ENCODE measurements at regions not wholly inside any gene's neighbourhood (a gene's known extent, or its start where the extent isn't known, plus 50 kb on each side); places are given as distances from the start of the nearest gene placed in this dataset.
"Not testable (repeated sequence)": the region's sequence is repeated elsewhere in the genome, so short reads cannot be mapped to it uniquely, and the experiment has no call there.

DNA sequence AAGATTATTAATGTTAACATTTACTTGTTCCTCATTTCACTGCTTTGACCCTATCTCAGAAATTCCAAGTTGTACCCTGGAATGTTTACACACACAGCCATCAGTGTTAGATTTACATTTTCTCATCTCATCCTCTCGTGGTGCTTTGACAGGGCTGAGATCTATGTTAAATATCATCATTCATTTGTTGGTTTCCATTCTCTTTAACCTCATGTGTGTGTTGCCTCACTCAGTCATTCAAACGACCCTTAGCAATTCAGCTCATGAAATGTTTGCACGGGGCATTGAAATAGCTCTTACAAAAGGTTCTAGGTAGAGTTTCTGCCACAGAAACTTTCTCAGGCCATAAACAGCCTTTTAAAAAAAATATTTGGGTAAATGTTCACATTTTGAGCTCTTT is 369.6 kb upstream of the MAF start:
- no peak for FAIRE-seq

DNA sequence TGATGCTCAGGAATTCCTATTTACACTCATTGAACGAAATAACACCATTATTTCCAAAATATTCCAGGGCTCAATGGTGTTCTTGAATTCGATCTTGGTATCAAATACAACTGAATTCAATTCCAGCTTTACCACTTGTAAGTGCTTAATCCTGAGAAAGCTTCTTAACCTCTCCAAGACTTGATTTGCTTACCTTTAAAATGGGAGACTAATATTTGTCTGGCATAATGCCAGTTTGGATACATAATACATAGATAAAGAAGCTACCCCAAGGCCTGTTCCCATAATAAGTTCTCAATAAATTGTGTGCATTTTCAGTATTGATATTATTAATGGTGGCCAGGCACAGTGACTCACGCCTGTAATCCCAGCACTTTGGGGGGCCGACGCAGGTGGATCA is 368.9 kb upstream of the MAF start:
- no peak for FAIRE-seq

DNA sequence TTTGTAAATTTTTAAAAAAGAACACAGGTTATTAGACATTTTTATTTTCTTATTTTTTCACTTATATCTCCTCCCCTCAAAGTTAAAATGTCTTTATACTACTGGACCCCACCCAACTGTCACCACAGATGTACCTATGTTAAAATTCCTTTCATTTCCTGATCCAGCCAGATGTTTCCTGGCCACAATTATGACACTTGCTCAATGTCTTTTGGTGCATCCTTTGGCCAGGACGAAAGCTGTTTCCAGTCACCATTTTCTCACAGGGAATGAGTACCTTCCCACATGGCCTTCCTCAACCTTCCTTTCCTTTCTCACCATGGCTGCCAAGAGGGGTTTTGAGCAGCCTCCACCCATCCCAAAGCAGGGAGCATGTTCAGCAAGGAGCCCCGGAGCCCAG is 365.7 kb upstream of the MAF start:
- no peak for FAIRE-seq

DNA sequence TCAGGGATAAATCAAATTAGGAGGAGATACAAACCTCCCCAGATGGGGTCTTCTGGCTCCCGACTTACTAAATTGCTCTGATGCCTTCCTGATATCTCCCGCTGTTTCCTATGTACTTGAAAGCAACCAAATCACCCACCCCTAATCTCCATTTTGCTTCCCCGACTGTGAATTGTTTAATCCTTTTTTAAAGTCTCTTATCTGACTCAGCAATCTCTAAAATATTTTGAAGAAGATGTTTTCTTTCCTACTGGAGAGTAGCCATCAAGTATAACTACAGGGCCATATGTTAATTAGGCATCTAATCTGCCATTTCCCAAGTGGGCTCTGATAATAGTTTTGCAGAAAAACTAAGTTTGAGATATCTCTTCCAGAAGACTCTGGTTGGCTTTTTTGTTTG is 365.2 kb upstream of the MAF start:
- no peak for FAIRE-seq

DNA sequence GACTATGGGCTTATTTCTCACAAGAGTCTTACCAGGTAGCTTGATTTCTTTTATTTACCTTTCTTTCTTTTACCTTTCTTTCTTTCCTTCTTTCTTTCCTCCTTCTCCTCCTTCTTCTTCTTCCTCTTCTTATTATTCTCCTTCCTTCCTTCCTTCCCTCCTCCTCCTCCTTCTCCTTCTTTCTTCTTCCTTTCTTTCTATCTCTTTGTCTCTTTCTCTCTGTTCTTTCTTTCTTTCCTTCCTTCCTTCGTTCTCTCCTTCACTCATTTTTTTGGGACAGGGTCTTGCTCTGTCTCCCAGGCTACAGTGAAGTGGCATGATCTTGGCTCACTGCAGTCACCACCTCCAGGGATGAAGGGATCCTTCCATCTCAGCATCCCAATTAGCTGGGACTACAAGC is 363.6 kb upstream of the MAF start:
- FAIRE-seq, result no peak

DNA sequence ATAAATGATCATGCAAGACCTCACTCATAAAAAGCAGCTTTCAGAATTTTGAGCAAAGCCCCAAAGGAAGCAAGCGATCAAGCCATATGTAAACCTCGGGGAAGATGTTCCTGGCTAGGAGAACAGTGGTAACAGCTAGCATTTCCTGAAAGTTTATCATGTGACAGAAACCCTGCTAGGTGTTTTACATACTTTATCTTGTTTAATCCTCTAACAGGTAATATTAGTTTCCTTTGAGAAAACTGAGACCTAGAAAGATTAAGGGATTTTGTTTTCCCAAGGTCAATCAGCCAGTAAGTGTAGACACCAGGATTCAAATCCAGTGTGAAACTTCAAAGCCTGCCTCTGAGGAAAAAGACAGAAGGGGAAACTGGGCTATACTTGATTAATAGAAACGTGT is 362.4 kb upstream of the MAF start:
- no peak for FAIRE-seq

DNA sequence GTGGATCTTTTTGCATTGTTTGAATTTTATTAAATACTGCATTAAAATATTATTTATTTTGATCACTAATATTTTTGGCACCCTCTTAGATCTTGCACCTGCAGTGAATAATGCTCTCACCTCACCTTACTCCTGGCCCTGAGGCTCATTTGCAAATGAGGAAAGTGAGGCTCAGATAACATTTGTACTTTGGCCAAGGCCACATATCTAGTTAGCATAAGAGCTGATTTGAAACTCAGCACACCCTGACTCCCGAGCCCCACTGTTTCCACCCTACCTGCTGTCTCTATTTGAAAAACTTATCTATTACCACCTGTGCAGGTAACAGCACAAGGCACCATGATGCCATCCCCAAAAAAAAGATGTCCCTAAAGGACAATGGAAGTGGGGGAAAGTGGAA is 358.7 kb upstream of the MAF start:
- no peak for FAIRE-seq

DNA sequence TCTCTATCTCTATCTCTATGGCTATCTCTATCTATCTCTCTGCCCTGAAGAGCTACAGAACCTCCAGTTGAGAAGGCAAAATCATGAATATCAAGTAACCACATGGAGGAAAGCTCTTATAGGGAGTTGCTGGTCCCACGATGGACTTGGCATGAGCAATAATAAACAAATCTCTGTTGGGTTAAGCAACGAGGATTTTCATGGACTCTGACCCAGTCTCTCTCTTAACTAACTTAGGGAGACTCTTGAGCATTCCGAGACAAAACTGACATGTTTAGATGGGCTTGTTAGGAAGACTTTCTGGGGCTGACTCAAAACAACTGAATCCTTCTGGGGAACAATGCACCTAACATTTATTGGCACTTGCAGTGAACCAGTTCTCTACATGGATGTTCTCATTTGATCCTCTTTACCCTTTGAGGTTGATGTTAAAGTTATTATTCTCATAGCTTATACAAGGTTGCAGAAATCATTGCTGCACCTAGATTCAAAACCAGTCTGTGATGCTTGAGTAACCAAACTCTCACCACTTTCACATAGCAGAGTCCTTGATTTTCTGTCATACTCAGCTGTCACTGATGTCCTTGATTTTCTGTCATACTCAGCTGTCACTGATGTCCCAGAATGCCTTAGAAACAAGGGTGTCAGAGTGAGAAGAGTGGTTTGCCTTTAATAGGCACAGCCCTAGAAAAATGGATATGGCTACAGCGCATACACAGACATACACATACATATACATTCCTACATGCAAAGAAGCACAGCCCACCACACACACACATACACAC is 354.6 kb upstream of the MAF start:
- no peak for FAIRE-seq

DNA sequence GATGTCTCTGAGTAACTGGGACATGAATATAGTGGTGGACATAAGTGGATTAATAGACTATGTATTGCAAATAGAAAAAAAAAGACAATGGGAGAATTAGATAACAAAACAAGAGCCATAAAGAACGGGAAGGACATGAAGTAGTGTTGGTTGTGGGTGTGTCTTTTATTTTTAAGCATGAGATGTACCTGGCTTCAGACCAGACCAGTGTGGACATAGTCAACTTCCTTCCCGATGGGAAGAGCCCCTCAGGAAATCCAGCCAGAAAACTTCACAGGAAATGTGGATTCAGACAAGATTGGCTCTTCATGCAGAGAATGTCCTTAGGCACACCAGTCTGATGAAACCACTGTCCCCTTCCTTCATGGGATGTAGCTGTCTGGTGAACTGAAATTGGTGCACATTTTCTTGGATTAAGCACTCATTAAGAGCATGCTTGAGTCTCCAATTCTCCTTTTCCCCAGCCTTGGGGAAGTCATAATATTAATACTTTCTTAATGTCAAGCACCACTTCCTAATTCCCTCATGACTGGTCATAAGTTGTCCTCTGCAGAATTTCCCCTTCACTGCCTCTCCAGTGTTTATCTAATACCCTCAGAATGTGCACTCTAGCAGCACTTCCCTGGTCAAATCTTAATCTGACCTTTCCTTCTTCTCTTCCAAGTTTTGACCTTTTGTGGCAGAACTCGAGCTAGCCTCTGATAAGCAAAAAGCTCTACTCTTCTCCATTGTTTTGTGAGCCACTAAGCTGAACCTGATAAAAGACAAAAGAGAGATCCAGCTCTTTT is 350.6 kb upstream of the MAF start:
- no peak for FAIRE-seq

DNA sequence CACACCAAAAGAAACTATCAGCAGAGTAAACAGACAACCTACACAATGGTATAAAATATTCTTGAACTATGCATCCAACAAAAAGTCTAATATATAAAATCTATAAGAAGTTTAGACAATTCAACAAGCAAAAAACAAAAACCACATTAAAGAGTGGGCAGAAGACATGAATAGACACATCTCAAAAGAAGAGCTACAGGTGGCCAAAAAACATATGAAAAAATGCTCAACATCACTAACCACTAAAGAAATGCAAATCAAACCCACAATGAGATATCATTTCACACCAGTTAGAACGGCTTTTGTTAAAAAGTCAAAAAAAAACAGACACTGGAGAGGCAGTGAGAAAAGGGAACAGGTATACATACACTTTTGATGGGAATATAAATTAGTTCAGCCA is 348.9 kb upstream of the MAF start:
- FAIRE-seq, result no peak

DNA sequence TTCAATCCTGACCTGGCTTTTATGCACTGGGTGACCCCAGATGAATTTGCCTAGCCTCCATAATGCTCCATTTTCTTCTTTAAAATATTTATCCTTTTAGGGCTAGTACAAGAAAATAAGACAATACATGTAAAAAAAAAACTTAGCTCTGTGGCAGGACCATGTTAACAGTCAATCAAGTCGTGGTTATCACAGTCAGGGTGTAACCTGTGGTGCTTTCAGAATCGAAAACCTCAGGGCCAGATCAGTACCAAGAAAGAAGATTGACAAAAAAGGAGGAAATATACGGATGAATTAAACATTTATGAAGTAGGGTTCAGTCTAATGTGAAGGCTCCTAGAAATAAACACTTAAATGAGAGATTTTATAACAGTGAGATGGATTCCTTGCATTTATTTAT is 347.2 kb upstream of the MAF start:
- FAIRE-seq, result no peak

DNA sequence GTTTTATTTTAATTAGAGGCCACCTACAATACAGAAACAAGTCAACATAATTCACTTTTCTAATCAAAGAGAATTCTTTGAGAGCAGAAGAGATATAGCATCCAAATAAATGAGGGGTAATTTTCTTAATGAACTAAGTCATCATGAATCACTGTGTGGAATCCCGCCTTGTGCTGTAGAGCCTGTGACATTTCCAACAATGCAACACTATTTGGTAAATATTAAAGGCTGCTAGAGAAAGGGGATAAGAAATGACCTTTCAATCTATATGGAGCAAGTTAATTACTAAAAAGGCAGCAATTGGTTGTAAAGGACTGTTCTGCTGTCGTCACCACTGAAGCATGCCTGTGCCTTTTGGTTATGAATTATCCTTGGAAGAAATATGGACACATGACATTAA is 345.7 kb upstream of the MAF start:
- no peak for FAIRE-seq

DNA sequence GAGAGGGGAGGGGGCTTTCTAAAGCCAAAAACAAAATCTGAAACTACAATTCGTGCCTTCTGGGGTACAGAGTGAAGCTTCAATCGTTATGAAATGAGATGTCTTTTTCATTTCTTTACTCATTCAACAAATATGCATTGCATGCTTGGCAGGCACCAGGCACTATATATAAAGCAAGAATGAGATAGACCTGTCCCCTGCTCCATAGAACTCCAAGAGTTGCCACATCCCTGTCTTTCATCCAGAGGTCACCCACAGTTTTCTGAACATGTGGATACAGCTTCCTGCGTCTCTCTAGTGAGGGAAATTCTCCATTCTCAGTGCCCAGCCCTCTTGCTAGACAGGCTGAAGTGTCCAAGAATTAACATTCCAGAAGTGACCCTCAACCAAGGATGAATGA is 343.2 kb upstream of the MAF start:
- no peak for FAIRE-seq

DNA sequence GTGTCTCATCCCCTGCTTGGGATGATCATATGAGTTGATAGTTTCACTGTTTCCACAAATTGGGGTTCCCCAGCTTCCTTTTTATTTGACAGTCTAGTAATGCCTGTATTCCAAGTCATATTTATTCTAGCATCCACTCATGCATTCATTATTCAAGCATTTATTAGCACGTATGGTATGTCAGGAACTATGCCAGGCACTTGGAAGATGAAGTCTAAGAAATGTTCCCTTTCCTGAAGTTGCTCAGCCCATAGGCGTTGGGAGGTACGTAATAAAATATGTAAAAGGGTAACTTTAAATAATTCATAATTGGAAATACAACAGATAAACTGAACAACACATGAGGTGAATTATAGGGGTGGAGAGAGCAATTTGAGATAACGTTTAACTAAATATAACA is 338.0 kb upstream of the MAF start:
- no peak for FAIRE-seq

DNA sequence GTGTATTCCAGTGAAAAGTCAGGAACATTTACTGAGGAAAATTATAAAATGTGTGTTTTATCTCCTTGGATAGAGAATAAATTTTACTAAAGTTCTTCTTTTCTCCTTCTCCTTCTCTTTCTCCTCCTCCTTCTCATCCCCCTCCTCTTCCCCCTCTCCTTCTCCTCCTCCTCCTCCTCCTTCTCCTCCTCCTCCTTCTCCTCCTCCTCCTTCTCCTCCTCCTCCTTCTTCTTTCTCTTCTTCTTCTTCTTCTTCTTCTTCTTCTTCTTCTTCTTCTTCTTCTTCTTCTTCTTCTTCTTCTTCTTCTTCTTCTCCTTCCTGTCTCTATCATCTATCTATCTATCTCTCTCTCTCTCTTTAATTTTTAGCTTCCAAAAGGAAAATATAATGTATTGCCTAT is 337.1 kb upstream of the MAF start:
- FAIRE-seq, result not testable (repeated sequence)

DNA sequence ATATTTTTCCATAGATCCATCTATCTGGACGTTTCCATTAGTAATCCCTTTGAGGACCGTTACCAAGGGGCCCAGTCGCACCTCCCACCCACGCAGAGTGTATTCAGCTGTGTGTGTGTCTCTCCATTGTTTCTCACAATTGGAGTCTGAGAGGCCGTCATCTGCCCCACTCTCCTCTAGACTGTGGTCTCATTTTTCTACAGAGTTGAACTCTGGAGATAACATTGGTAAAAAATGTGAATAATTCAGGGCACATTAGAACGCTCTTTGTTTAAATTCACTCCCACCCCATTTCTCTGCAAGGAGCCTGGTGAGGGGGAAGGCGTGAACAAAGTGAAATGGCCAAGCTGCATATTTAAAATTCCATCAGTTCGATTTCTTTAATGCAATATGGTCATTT is 333.1 kb upstream of the MAF start:
- no peak for FAIRE-seq

DNA sequence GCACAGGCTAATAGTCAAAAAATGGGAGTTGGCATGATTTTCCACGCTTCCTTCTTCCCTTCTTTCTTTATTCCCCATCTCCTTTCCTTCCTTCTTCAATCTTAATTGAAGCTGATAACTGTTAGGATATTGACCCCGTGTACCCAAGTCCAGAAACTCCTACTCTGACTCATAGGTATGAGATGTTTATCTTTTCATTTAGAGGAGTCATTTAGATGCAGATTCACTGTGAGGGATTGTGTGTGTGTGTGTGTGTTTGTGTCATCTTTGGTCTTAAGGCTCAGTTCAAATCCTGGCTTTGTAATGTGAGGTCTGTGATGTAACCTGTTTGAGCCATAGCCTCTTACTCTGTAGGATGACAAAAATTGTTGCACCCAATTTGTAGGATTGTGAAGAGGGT is 332.0 kb upstream of the MAF start:
- FAIRE-seq, result no peak

DNA sequence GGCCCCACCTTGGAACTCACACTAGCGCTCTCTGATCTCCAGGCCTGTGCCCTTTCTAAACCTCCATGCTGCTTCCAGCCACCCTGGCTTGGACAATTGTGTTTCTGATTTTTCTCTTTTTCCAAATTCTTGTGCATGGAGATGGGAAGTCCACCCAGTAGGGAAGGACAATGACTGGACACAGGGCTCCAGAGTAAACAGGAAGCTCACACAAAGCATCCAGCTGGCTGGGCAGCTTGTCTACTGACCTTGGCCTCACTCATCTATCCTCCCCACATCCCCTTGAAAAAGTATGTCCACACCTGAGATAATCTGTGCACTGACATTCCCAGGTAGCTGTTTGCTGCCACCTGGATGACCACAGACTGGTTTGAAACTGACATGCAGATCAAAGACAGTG is 331.2 kb upstream of the MAF start:
- no peak for FAIRE-seq

DNA sequence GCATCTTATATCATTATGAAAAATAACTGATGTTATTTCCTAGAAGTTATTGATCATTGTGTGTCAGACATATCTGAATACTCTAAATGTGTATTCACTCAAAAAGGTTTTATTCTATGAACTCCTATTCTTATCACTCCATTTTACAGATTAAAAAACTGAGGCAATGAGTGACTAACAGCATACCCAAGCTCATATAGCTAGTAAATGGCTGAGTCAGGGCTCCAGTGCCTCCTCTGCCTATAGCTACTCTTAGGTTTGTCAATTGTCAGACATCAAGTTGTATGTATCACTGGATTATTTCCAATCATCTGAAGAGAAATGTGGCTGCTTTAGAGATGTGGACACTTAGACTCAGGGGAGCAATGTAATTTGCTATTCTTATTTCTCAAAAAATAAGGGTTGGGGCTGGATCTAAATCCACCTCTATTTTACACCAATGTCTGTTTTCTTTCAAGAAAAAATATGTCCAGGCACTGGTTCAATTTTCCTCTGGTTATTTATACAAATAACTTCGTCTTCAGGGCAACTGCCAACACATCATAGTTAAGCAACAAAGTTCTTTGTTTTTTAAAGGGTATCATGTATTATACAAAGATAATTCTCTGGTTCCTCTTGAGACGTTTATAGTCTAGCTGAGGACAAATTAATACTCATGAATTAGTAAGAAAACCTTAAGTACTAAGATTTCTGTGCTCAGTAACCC is 328.9 kb upstream of the MAF start:
- FAIRE-seq, result no peak

DNA sequence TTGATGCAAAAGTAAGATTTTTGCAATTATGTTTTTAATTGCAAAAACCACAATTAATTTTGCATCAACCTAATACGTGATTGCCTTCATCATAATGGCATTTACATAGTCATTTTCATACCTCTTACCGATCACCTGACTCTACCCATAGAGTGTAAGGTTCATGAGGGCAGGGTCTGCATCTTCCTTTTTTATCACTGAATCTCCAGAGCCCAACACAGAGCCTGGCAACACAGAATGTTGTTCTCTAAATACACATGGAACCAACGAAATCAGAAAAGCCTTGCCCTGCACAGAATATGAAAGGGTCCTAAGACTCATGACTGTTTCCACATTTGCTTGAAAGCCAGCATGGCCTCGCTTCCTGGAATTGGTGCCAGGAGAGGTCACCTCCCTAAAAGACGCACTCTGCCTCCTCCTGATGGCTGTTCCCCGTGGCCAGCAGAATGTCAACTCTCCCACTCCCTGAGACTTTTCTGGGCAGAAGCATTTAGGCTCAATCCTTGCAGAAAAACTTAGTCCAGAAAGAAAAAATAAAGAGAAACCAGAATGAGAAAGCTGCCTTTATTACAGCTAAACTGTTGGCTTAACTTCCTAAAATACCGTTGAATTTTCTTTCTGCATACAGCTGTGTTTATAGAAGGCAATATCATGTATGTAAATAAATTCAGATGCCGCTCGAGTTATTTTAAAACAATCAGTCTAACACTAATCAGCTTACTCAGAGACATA is 327.8 kb upstream of the MAF start:
- no peak for FAIRE-seq

DNA sequence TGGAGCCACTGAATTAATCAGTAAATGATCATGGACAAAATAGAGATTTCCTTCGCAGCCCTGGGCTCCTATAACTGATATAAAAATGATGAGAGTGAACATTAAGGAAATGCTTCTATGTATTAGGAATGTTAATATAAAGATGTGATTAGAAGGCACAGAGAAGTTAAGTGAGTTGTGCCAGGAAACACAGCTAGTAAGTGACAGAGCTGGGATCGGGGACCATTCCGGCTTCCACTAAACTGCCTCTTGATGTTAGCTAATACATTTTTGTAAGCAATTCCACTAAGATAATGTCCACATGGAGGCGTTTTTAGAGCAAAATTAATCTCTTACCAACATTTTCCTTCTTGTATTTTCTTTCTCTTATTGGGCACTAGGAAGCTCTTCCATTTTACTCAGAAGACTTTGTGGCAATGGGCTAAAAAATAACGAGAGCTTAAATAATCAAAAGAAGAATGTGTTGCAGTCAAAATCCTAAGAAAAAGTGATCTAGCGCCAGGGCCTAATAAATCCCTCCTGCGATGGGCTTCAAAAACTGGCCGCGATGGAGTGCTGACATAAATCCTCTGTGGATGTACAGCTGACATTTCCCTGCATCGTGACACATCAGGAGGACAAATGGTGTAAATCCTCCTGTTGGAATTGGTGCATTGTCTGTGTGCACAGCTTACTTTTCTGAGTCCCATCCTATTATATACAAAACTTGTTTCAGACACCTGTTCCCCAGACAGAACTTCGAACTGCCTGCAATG is 326.1 kb upstream of the MAF start:
- FAIRE-seq, result no peak

DNA sequence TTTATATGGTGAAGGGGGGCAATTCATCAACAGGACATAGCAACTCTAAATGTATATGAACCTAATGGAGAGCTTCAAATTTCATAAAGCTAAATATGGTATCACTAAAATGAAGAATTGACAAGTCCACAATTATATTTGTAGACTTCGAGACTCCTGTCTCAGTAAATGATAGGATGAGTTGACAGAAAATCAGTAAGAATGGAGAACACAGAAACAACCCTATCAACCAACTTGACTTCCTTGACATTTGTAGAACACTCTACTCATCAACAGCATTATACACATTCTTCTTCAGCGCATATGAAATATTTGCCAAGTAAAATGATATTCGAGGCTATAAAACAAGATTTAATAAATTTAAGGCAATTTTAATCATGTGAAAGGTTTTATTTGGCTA is 322.9 kb upstream of the MAF start:
- FAIRE-seq, result no peak

DNA sequence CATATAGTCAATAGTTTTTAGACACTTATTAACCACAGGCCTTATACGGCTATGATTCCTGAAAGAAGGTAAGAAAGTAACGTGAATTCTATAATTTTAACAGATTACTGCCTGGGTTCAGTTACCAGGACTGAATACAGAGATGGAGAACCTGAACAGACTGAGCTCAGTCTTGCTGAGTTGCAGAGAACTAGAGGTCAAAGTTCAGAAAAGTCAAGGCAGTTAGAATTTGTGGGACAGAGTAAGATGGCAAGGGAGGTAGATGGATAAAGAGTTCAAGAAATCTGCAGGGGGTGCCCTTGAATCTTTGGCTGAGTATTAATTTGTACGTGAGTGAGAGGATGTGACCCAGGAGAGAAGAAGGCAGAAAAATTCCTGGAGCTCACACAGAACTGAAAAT is 320.1 kb upstream of the MAF start:
- no peak for FAIRE-seq
